ENCODE measurements at regions not wholly inside any gene's neighbourhood (a gene's known extent, or its start where the extent isn't known, plus 50 kb on each side); places are given as distances from the start of the nearest gene placed in this dataset.

GRCh38 chr7:101747053-101747878 is 70.2 kb upstream of the CUX1 start:
- Histone ChIP-seq H3K4me3 (no peak overlapping the region), H3K9me3 (no peaks in the 10 kb centered on the region), H3K4me1 (peaks cover 0 to 12% of the 10 kb centered on the region in 2 donors), H3K27ac (no peak overlapping the region), H3K36me3 (no peaks in the 10 kb centered on the region), H3K27me3 (no peaks in the 10 kb centered on the region)
- no peak for DNase-seq (ENCODE audit: low spot score)
- TF ChIP-seq, protein P1, sequence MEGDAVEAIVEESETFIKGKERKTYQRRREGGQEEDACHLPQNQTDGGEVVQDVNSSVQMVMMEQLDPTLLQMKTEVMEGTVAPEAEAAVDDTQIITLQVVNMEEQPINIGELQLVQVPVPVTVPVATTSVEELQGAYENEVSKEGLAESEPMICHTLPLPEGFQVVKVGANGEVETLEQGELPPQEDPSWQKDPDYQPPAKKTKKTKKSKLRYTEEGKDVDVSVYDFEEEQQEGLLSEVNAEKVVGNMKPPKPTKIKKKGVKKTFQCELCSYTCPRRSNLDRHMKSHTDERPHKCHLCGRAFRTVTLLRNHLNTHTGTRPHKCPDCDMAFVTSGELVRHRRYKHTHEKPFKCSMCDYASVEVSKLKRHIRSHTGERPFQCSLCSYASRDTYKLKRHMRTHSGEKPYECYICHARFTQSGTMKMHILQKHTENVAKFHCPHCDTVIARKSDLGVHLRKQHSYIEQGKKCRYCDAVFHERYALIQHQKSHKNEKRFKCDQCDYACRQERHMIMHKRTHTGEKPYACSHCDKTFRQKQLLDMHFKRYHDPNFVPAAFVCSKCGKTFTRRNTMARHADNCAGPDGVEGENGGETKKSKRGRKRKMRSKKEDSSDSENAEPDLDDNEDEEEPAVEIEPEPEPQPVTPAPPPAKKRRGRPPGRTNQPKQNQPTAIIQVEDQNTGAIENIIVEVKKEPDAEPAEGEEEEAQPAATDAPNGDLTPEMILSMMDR (IDR thresholded peaks at IDR 0.05) = no peak

- no peak overlapping the region for H3K27ac ChIP-seq
- H3K4me1 ChIP-seq = peaks cover 0 to 11% of the 10 kb centered on the region in 2 donors
- H3K27me3 ChIP-seq = no peaks in the 10 kb centered on the region
- H3K9me3 ChIP-seq = no peaks in the 10 kb centered on the region
- TF ChIP-seq, protein P1 (IDR thresholded peaks at IDR 0.05) = no peak
- H3K4me3 ChIP-seq = no peak overlapping the region
- DNase-seq (ENCODE audit: low spot score) = no peak
- no peaks in the 10 kb centered on the region for H3K36me3 ChIP-seq
These were observed 69.5 kb upstream of the CUX1 start for GRCh38 chr7:101747879-101748345.

GRCh38 chr7:101749891-101750290 is 67.5 kb upstream of the CUX1 start:
- no peak for DNase-seq (ENCODE audit: low spot score)
- Histone ChIP-seq H3K4me1 (peaks cover 0 to 4% of the 10 kb centered on the region in 2 donors), H3K36me3 (no peaks in the 10 kb centered on the region), H3K27me3 (no peaks in the 10 kb centered on the region), H3K4me3 (no peak overlapping the region), H3K27ac (no peak overlapping the region), H3K9me3 (no peaks in the 10 kb centered on the region)
- TF ChIP-seq, protein P1 (IDR thresholded peaks at IDR 0.05) = no peak

- Histone ChIP-seq H3K27me3 (no peaks in the 10 kb centered on the region), H3K4me3 (no peak overlapping the region), H3K27ac (no peak overlapping the region), H3K4me1 (peaks cover 0 to 4% of the 10 kb centered on the region in 2 donors), H3K36me3 (no peaks in the 10 kb centered on the region), H3K9me3 (no peaks in the 10 kb centered on the region)
- no peak for DNase-seq (ENCODE audit: low spot score)
- TF ChIP-seq, protein P1 (IDR thresholded peaks at IDR 0.05) = no peak
These were observed 64.1 kb upstream of the CUX1 start for GRCh38 chr7:101753316-101753715.

GRCh38 chr7:101754424-101755159 is 62.8 kb upstream of the CUX1 start:
- Histone ChIP-seq H3K27ac (no peak overlapping the region), H3K27me3 (no peaks in the 10 kb centered on the region)
- TF ChIP-seq, protein P1 (IDR thresholded peaks at IDR 0.05) = no peak

More at GRCh38 chr7:101754424-101755159, 62.8 kb upstream of the CUX1 start:
- Histone ChIP-seq H3K4me3 (peak overlapping the region; percentile 26 to 44), H3K4me1 (peaks cover 0 to 4% of the 10 kb centered on the region in 2 donors), H3K36me3 (no peaks in the 10 kb centered on the region), H3K9me3 (no peaks in the 10 kb centered on the region)
- DNase-seq (ENCODE audit: low spot score) = no peak
